HEK293T (cell line): ENCODE measurements at regions not wholly inside any gene's neighbourhood (a gene's known extent, or its start where the extent isn't known, plus 50 kb on each side); places are given as distances from the start of the nearest gene placed in this dataset.

ENCODE experiments used
- CTCF ChIA-PET: fragments of 350-600 bp; formaldehyde crosslinking; extraction: SDS; loops from one replicate; lab custom pipeline; 2021; ENCODE audit warnings: antibody characterized with exemption, inconsistent platforms; lab: Yijun Ruan, JAX
- POLR2A ChIA-PET: fragments of 350-600 bp; formaldehyde crosslinking; extraction: SDS; loops from one replicate; lab custom pipeline; 2020; ENCODE audit warnings: antibody characterized with exemption, inconsistent platforms; lab: Yijun Ruan, JAX
- DNase-seq: peaks from one replicate; pipeline ENCODE4 v3.0.0; 2012; ENCODE audit warnings: mixed read lengths; ENCODE audit errors: extremely low spot score
- ARNT ChIP-seq: fragments of 450-650 bp; IDR thresholded peaks from 2 replicates; pipeline ENCODE4 v1.6.1; 2017; ENCODE audit warnings: mild to moderate bottlenecking
- BHLHE40 ChIP-seq: fragments of 450-650 bp; IDR thresholded peaks from 2 replicates; pipeline ENCODE4 v1.6.1; 2016; ENCODE audit warnings: mild to moderate bottlenecking, moderate library complexity, borderline replicate concordance
- CTBP1 ChIP-seq: fragments of 450-650 bp; IDR thresholded peaks from 2 replicates; pipeline ENCODE4 v1.6.1; 2016; ENCODE audit warnings: borderline replicate concordance
- ELF4 ChIP-seq: fragments of 450-650 bp; IDR thresholded peaks from 2 replicates; pipeline ENCODE4 v1.6.1; 2017; ENCODE audit warnings: antibody characterized with exemption
- FOXA1 ChIP-seq: fragments of 450-650 bp; IDR thresholded peaks from 2 replicates; pipeline ENCODE4 v1.6.1; 2016; ENCODE audit warnings: mild to moderate bottlenecking
- FOXK2 ChIP-seq: fragments of 450-650 bp; IDR thresholded peaks from 2 replicates; pipeline ENCODE4 v1.6.1; 2016; ENCODE audit warnings: mild to moderate bottlenecking
- FOXM1 ChIP-seq: fragments of 450-650 bp; IDR thresholded peaks from 2 replicates; pipeline ENCODE4 v1.6.1; 2017; ENCODE audit warnings: mild to moderate bottlenecking, borderline replicate concordance
- HDGF ChIP-seq: fragments of 450-650 bp; IDR thresholded peaks from 2 replicates; pipeline ENCODE4 v1.6.1; 2017; ENCODE audit warnings: antibody characterized with exemption, borderline replicate concordance
- L3MBTL2 ChIP-seq: fragments of 450-650 bp; conservative IDR thresholded peaks from 2 replicates; pipeline ENCODE4 v1.6.1; 2016; ENCODE audit warnings: mild to moderate bottlenecking
- LEF1 ChIP-seq: fragments of 450-650 bp; IDR thresholded peaks from 2 replicates; pipeline ENCODE4 v1.6.1; 2017; ENCODE audit warnings: mild to moderate bottlenecking, borderline replicate concordance
- NFRKB ChIP-seq: fragments of 450-650 bp; IDR thresholded peaks from 2 replicates; pipeline ENCODE4 v1.6.1; 2016; ENCODE audit warnings: mild to moderate bottlenecking, moderate library complexity
- SP1 ChIP-seq: fragments of 450-650 bp; IDR thresholded peaks from 2 replicates; pipeline ENCODE4 v1.6.1; 2017
- SUZ12 ChIP-seq: fragments of 450-650 bp; IDR thresholded peaks from 2 replicates; pipeline ENCODE4 v1.6.1; 2016; ENCODE audit warnings: mild to moderate bottlenecking
- TARDBP ChIP-seq: fragments of 450-650 bp; IDR thresholded peaks from 2 replicates; pipeline ENCODE4 v1.6.1; 2016
- ZNF384 ChIP-seq: fragments of 450-650 bp; IDR thresholded peaks from 2 replicates; pipeline ENCODE4 v1.6.1; 2016
- TF ChIP-seq, protein P1 (sequence below): fragments of 450-650 bp; IDR thresholded peaks from 2 replicates; pipeline ENCODE4 v1.6.1; 2016

DNA sequence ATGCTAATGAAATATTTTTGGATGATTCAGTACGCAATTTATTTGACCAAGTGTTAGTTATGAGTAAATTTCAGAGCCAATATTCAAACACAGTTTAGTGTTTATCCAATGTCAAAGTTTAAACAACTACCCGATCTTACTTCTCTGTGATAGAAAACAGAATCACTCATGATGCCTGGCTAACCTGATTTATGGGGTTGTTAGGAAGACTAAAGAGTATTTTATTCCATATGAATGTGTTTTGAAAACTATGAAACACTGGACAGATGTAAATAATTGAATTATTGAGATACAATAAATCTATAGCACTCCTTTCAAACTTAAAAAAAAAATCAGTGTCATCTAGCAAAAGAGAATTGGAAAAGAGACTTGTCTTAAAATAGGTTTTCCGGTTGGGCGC is 1181.8 kb downstream of the EFNB2 start:
- no peak for DNase-seq
- ChIA-PET CTCF (no interaction called here), POLR2A (no interaction called here)
- TF ChIP-seq HDGF (no peak), TARDBP (no peak)
- TF ChIP-seq, protein P1, sequence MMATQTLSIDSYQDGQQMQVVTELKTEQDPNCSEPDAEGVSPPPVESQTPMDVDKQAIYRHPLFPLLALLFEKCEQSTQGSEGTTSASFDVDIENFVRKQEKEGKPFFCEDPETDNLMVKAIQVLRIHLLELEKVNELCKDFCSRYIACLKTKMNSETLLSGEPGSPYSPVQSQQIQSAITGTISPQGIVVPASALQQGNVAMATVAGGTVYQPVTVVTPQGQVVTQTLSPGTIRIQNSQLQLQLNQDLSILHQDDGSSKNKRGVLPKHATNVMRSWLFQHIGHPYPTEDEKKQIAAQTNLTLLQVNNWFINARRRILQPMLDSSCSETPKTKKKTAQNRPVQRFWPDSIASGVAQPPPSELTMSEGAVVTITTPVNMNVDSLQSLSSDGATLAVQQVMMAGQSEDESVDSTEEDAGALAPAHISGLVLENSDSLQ = no peak

- POLR2A ChIA-PET = no interaction called here
These were observed 1186.3 kb downstream of the EFNB2 start for GRCh38 chr13:105349082-105349723.

DNA sequence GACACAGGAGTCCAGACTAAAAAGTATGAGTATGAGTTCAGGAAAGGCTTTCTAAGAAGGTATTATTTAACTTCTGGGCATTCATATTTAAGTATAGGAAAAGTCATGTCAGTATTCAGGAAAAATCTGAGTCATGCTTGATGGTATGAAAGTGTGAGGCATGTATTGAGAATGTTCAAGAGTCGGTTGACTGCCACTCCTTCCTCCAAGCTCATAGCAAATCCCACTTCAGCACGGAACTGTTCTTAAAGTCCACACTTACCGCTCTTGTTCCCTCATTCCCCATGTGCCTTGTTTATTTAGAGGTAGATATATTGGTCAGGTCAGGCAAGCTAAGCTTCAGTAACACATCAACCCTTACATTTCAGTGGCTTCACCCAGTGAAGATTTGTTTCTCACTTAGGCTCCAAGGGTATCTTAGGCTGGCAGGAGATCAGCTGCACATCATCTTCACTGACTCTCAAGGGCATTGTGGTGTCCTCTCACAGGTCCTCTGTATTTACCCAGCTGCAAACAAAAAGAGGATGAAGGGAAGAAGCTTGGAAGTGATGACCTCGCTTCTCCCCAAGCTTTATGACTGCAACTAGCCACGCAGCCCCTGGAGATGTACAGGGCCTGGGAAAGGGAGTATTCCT is 1189.2 kb downstream of the EFNB2 start:
- POLR2A ChIA-PET = no interaction called here
- TF ChIP-seq FOXA1 (no peak), BHLHE40 (no peak), HDGF (no peak), SP1 (no peak), SUZ12 (no peak)
- TF ChIP-seq, protein P1 = no peak
- no peak for DNase-seq
- CTCF ChIA-PET = no interaction called here

More at GRCh38 chr13:105349082-105349723, 1186.3 kb downstream of the EFNB2 start:
- CTCF ChIA-PET = no interaction called here
- no peak for DNase-seq
- no peak for TF ChIP-seq ARNT
- TF ChIP-seq NFRKB = no peak
- no peak for TF ChIP-seq L3MBTL2
- TF ChIP-seq SUZ12 = no peak
- no peak for TF ChIP-seq BHLHE40
- TF ChIP-seq FOXK2 = no peak

- TF ChIP-seq LEF1 = no peak
- TF ChIP-seq ELF4 = no peak
- TF ChIP-seq SUZ12 = no peak
- no peak for TF ChIP-seq TARDBP
- no peak for TF ChIP-seq SP1
- TF ChIP-seq CTBP1 = no peak
- TF ChIP-seq NFRKB = no peak
- TF ChIP-seq, protein P1 = no peak
- TF ChIP-seq L3MBTL2 = no peak
- TF ChIP-seq BHLHE40 = no peak
- TF ChIP-seq FOXK2 = no peak
- TF ChIP-seq HDGF = no peak
- TF ChIP-seq ZNF384 = no peak
- no peak for TF ChIP-seq FOXA1
- POLR2A ChIA-PET = no interaction called here
- DNase-seq = no peak
These were observed 1189.7 kb downstream of the EFNB2 start for GRCh38 chr13:105345730-105346129.

DNA sequence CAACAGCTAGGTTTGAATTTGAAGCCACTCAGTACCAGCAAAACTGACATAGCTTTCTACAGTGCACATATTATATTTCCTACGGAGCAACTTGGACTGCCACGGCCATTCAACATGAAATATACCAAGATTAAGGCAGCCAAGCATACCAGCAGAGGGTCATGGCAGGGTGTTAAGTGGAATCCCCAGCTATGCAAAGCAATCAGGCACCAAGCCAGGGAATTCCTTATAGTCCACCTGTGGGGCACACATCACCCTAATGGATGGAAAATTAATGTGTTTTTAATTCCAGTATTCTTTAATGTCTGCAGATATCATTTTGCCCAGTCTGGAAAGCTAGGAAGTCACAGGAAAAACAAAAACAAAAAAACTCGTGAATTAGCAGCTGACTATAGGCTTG is 1190.3 kb downstream of the EFNB2 start:
- no peak for TF ChIP-seq SP1
- no peak for TF ChIP-seq ARNT
- no peak for TF ChIP-seq L3MBTL2
- TF ChIP-seq FOXA1 = no peak
- TF ChIP-seq TARDBP = no peak
- no peak for TF ChIP-seq SUZ12
- no peak for TF ChIP-seq HDGF
- TF ChIP-seq, protein P1 = no peak
- TF ChIP-seq LEF1 = no peak
- CTCF ChIA-PET = no interaction called here
- no peak for DNase-seq
- POLR2A ChIA-PET = no interaction called here

More at GRCh38 chr13:105345730-105346129, 1189.7 kb downstream of the EFNB2 start:
- CTCF ChIA-PET = no interaction called here

DNA sequence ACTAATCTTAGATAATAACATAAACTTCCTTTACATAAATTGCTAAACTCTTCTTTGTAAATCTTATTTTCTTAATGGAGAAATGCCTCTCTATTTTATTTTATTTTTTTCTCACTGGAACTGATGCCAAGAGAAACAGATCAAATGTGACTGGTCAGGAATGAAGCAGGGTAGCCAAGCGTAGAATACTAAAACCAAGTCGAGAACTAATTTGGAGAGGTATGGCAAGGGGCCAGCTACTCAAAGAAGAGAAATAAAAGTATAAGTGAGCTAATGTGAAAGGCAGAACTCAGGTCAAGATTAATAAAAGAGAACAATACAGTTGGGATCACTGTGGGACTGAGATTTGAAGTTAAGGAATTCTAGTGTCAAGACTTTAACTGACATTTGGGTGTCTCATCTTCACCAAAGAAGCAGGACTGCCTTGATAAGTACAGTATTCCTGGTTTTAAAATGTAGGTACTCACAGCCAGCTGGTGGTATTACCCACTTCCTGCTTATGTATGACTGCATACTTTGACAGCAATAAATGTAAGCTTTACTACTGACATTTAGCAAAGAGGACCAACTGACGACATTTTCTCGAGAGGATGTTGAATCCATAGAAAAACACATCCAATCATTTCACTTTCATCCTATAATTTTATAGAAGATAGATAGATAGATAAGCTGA is 1192.2 kb downstream of the EFNB2 start:
- ChIA-PET POLR2A (no interaction called here), CTCF (no interaction called here)
- TF ChIP-seq TARDBP (no peak), NFRKB (no peak), FOXK2 (no peak), FOXM1 (no peak), CTBP1 (no peak), L3MBTL2 (no peak), ZNF384 (no peak), ELF4 (no peak), BHLHE40 (no peak)
- no peak for DNase-seq
